Aorta (tissue), 5 donors: ENCODE measurements at regions not wholly inside any gene's neighbourhood (a gene's known extent, or its start where the extent isn't known, plus 50 kb on each side); places are given as distances from the start of the nearest gene placed in this dataset.
A peak's percentile ranks its signal among the peaks of the same experiment; 100 is the strongest.

ENCODE experiments used
- ATAC-seq: fragments of 200-7000 bp; cut with Tn5 transposase; one replicate; pipeline ENCODE4 v1.9.1; 2022; ENCODE audit warnings: moderate library complexity; ENCODE audit not compliant: low FRiP score
- DNase-seq, 2 donors: peaks; one replicate each; pipeline ENCODE4 v3.0.0-alpha.2; 2020
- H3K27ac ChIP-seq, 2 donors: one replicate each; pipeline ENCODE4 v1.5.1; 2013; ENCODE audit warnings: low read length in 2 of 2, mild to moderate bottlenecking in 2 of 2, moderate library complexity in 2 of 2, control low read depth in 1 of 2, inconsistent platforms in 1 of 2, low read depth in 1 of 2
- H3K27me3 ChIP-seq, 2 donors: one replicate each; pipeline ENCODE4 v1.6.1; 2013; ENCODE audit warnings: control low read depth in 1 of 2, low read length in 1 of 2, mild to moderate bottlenecking in 1 of 2, moderate library complexity in 1 of 2; ENCODE audit not compliant: insufficient read depth in 2 of 2, control insufficient read depth in 1 of 2
- H3K36me3 ChIP-seq, 2 donors: one replicate each; pipeline ENCODE4 v1.6.1; 2013; ENCODE audit warnings: control low read depth in 1 of 2, low read length in 1 of 2, mild to moderate bottlenecking in 1 of 2; ENCODE audit not compliant: insufficient read depth in 2 of 2, control insufficient read depth in 1 of 2
- H3K4me1 ChIP-seq, 2 donors: one replicate each; pipeline ENCODE4 v1.6.1; 2013; ENCODE audit warnings: low read length in 2 of 2, control low read depth in 1 of 2, mild to moderate bottlenecking in 1 of 2, moderate library complexity in 1 of 2; ENCODE audit not compliant: insufficient read depth in 2 of 2, control insufficient read depth in 1 of 2
- H3K4me3 ChIP-seq, 2 donors: one replicate each; pipeline ENCODE4 v1.5.1; 2013; ENCODE audit warnings: low read length in 2 of 2, control low read depth in 1 of 2, mild to moderate bottlenecking in 1 of 2
- H3K9me3 ChIP-seq: one replicate; pipeline ENCODE4 v1.6.1; 2013; ENCODE audit warnings: mild to moderate bottlenecking, low read length; ENCODE audit not compliant: control insufficient read depth
- WGBS, 2 donors: extraction: QIAGEN DNeasy Blood & Tissue Kit; methylation state at CpG; one replicate each; pipeline ENCODE4 v1.1.7; 2013; 5-methylcytosine and 5-hydroxymethylcytosine counted together
- intact Hi-C, 2 donors: fragments of 100-400 bp; cut with DNase I; formaldehyde crosslinking; loops; one replicate each; pipeline versions ENCODE4 v1.14.2 to v1.15.0; 2022
- donor health status: healthy with polysubstance abuse.
- donor health status: Bipolar disorder and iron deficiency.
- donor health status: DM: no; HTN: no; CAD: no.
- donor health status: DM: no; HTN: no; CAD: no.
- donor health status: DM: yes; HTN: yes; CAD: no.

DNA sequence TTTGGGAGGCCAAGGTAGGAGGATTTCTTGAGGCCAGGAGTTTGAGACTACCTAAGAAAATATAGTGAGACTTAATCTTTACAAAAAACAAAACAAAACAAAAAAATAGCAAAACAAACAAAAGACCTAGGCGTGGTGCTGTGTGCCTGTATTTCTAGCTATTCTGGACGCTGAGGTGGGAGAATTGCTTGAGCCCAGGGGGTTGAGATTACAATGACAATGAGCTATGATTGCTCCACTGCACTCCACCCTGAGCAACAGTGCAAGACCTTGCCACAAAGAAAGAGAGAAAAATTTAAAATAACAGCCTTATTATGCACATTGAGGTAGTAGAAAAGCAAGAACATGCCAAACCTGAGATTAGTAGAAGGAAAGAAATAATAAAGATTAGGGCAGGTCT is 657.7 kb downstream of the PDHA2 start:
- Histone ChIP-seq H3K27me3 (no peaks in the 10 kb centered on the region), H3K36me3 (no peaks in the 10 kb centered on the region), H3K9me3 (peaks cover 3% of the 10 kb centered on the region), H3K27ac (no peak overlapping the region), H3K4me1 (no peaks in the 10 kb centered on the region), H3K4me3 (no peak overlapping the region)
- WGBS, 2 donors: 80 to 84% methylated on average over 2 of the region's 2 CpGs
- ATAC-seq: no peak
- DNase-seq: no peak
- intact Hi-C loops: no loop called here

DNA sequence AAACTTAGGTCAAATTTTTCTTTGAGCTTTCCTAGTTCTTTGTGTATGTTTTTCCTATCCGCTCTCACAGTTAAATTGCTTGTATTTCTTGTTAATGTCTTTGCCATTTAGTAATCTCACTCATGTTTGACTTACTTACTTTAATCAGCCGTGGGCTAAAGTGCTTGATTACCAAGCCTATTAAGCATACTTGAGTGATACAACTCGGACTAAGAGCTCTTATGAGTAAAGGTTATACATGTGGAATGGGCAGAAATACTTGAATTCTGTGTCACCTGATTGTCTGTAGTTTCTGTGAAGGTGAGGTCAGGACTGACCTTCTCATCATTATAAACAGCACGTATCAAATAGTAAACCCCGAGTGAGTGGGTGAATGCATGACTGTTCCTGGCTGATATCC is 664.5 kb downstream of the PDHA2 start:
- Histone ChIP-seq H3K9me3 (peaks cover 2% of the 10 kb centered on the region), H3K27me3 (no peaks in the 10 kb centered on the region), H3K36me3 (no peaks in the 10 kb centered on the region), H3K4me1 (no peaks in the 10 kb centered on the region), H3K4me3 (no peak overlapping the region), H3K27ac (no peak overlapping the region)
- intact Hi-C loops: no loop called here
- no peak for ATAC-seq
- WGBS, 2 donors: 58 to 64% methylated on average over 5 of the region's 5 CpGs
- DNase-seq: no peak

DNA sequence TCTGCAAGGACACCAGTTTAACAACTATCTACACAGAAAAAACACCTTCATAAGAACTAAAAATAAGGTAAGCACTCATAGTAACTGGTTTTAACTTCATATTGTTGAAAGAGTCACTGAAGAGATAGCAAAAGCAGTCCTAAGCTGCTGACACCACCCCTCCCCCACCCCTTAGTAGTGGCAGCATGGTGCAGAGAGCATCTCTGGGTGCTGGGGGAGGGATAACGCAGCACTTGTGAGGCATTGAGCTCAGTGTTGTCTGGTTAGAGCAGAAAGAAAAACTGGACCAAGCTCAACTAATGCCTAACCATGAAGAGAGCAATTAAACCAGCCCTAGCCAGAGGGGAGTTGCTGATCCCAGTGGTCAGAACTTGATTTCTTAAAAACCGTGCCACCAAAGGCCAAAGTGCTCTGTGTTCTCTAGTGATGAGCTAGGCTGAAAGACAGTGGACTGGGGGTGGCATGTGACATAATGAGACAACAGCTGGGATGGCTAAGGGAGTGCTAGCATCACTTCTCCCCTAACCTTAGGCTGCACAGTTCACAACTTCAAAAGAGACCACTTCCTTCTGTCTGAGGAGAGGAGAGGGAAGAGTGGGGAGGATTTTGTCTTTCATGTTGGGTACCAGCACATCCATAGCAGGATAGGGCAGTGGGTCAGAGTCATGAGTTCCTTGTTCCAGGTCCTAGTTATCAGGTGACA is 669.3 kb downstream of the PDHA2 start:
- ATAC-seq (peak; percentile 7), DNase-seq (no peak)
- Histone ChIP-seq H3K27me3 (no peaks in the 10 kb centered on the region), H3K36me3 (no peaks in the 10 kb centered on the region), H3K27ac (no peak overlapping the region), H3K4me1 (no peaks in the 10 kb centered on the region), H3K4me3 (no peak overlapping the region), H3K9me3 (peaks cover 2% of the 10 kb centered on the region)
- intact Hi-C loops: no loop called here
- WGBS, 2 donors: 81 to 87% methylated on average over 2 of the region's 2 CpGs

DNA sequence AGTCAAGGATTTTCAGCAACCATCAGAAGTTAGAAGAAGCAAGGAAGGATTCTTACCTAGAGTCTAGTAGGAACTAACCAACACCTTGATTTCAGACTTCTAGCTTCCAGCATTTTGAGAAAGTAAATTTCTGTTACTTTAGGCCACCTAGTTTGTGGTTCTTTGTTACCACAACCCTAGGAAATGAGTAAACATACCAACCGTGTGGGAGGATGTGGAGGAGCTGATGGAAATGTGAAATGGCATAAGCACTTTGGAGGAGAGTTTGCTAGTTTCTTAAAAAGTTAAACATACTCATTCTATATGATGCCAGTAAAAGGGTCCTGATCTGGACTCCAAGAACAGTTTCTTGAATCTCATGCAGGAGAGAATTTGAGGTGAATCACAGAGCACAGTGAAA is 679.4 kb downstream of the PDHA2 start:
- Histone ChIP-seq H3K4me1 (no peaks in the 10 kb centered on the region), H3K27ac (no peak overlapping the region), H3K9me3 (no peaks in the 10 kb centered on the region), H3K27me3 (no peaks in the 10 kb centered on the region), H3K4me3 (no peak overlapping the region), H3K36me3 (no peaks in the 10 kb centered on the region)
- ATAC-seq: no peak
- DNase-seq: no peak
- 30 to 32% methylated on average over 1 of the region's 1 CpG for WGBS, 2 donors
- intact Hi-C loops: no loop called here

DNA sequence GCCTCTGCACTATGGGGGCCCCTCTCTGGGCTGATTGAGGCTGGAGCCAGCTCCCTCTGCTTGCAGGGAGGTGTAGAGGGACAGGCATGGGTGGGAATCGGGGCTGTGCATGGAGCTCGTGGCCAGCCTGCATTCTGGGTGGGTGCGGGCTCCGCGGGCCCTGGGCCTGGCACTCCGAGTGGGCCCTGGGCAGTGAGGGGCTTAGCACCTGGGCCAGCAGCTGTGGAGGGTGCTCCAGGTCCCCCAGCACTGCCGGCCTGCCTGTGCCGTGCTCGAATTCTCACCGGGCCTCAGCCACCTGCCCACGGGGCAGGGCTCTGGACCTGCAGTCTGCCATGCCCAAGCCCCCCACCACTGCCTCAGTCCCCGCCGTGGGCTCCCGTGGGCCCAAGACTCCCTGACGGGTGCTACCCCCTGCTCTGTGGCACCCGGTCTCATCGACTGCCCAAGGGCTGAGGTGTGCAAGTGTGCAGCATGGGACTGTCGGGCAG is 681.2 kb downstream of the PDHA2 start:
- no peaks in the 10 kb centered on the region for H3K27me3 ChIP-seq
- H3K27ac ChIP-seq: no peak overlapping the region
- H3K36me3 ChIP-seq: no peaks in the 10 kb centered on the region
- no peak overlapping the region for H3K4me3 ChIP-seq
- peak; percentile 36 for ATAC-seq
- H3K9me3 ChIP-seq: no peaks in the 10 kb centered on the region
- intact Hi-C loops: no loop called here
- DNase-seq: peak in 1 of 2 donors; percentile 67
- H3K4me1 ChIP-seq: no peaks in the 10 kb centered on the region
- 91 to 98% methylated on average over 15 to 18 of the region's 18 CpGs for WGBS, 2 donors

DNA sequence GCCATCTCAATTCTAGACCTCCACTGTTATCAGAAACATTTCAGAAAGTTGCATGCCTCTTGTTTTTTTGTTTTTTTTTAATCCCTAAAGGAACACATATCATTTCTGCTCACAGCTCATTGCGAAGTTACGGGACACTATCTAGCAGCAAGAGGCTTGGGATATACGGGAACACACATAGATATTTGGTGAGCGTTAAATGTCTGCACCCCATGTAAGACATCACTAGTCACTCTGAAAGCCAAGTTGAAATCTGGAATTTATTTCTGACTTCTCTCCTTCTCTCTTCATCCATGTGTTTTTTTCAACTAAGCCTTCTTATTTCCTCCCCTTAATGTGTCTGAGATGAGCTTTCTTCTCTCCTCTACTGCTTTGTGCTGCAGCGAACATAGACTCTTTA is 683.7 kb downstream of the PDHA2 start:
- 51 to 59% methylated on average over 5 of the region's 5 CpGs for WGBS, 2 donors
- no peak for ATAC-seq

DNA sequence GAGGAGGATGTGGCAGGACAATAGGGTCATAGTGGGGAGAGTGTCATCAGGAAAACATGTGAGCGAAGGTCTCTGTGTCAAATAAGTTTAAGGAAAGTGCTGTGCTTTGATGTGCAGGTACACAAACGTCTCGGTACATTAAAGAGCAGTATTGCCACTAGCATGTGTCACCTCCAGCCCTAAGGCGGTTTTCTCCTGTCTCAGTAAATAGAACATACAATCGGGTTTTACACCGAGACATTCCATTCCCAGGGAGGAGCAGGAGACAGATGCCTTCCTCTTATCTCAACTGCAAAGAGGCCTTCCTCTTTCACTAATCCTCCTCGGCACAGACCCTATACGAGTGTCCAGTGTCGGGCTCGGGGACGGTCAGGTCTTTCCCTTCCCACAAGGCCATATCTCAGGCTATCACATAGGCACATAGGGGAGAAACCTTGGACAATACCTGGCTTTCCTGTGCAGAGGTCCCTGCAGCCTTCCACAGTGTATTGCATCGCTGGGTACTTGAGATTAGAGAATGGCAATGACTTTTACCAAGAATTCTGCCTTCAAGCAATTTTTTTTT is 684.5 kb downstream of the PDHA2 start:
- 86 to 91% methylated on average over 12 of the region's 12 CpGs for WGBS, 2 donors
- Histone ChIP-seq H3K9me3 (no peaks in the 10 kb centered on the region), H3K4me1 (no peaks in the 10 kb centered on the region), H3K27ac (no peak overlapping the region), H3K4me3 (no peak overlapping the region), H3K27me3 (no peaks in the 10 kb centered on the region), H3K36me3 (no peaks in the 10 kb centered on the region)
- ATAC-seq (no peak), DNase-seq (no peak)
- intact Hi-C loops: no loop called here

More for the DNA sequence above, 683.7 kb downstream of the PDHA2 start:
- no peaks in the 10 kb centered on the region for H3K4me1 ChIP-seq
- H3K4me3 ChIP-seq: no peak overlapping the region
- H3K27ac ChIP-seq: no peak overlapping the region
- no peaks in the 10 kb centered on the region for H3K36me3 ChIP-seq
- DNase-seq: no peak
- intact Hi-C loops: no loop called here
- no peaks in the 10 kb centered on the region for H3K9me3 ChIP-seq
- H3K27me3 ChIP-seq: no peaks in the 10 kb centered on the region

DNA sequence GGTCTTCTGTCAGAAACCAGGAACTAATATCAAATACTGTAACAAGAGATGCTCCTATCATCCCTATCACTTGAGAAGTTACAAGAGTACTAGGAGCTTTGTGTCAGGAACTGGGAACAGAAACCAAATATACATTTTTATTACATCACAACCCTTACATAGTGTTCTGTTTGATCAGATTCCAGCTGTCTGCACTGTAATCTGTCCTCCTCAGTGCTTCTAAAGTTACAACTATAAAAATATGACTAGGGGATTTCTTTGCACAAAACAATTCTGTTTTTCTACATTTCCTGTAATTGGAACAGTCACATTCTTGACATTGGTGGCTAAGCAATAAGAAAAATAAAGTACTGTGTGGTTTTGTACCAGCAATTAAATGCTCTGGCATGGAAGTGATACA is 686.0 kb downstream of the PDHA2 start:
- H3K27me3 ChIP-seq: no peaks in the 10 kb centered on the region
- no peak overlapping the region for H3K4me3 ChIP-seq
- DNase-seq: no peak
- no peaks in the 10 kb centered on the region for H3K9me3 ChIP-seq
- intact Hi-C loops: no loop called here
- no peaks in the 10 kb centered on the region for H3K4me1 ChIP-seq
- no peak overlapping the region for H3K27ac ChIP-seq
- ATAC-seq: no peak
- no peaks in the 10 kb centered on the region for H3K36me3 ChIP-seq

DNA sequence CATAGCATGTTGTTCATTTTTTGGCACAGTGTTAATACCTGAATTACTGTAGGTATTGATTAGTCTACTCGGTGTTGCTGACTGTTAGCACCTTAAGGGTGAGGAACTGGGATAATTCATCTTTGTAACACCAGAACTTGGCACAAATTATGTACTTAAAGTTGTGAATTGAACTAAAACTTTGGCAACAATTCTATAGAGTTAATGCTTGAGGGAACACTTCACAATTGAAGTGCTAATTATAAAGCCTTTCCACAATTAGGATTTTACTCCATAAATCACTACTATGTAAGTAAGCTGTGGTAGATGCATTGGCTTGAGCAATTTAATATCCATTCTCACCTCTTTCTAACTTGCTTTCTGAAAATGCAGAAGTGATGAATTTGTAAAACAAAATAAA is 686.7 kb downstream of the PDHA2 start:
- DNase-seq (no peak), ATAC-seq (no peak)
- no peaks in the 10 kb centered on the region for H3K36me3 ChIP-seq
- WGBS, 2 donors: 72 to 76% methylated on average over 1 of the region's 1 CpG
- H3K4me1 ChIP-seq: no peaks in the 10 kb centered on the region
- H3K4me3 ChIP-seq: no peak overlapping the region
- no peaks in the 10 kb centered on the region for H3K27me3 ChIP-seq
- no peak overlapping the region for H3K27ac ChIP-seq
- no peaks in the 10 kb centered on the region for H3K9me3 ChIP-seq
- intact Hi-C loops: no loop called here
